ENCODE measurements at regions not wholly inside any gene's neighbourhood (a gene's known extent, or its start where the extent isn't known, plus 50 kb on each side); places are given as distances from the start of the nearest gene placed in this dataset.

- DNase-seq, result no peak
Measured at GRCh38 chr13:76646946-76647345, 239.3 kb downstream of the KCTD12 start.

- DNase-seq, result no peak
Measured at GRCh38 chr13:76645632-76646031, 240.6 kb downstream of the KCTD12 start.

GRCh38 chr13:76644906-76645305 is 241.3 kb downstream of the KCTD12 start:
- DNase-seq, result no peak

- DNase-seq, result no peak
Measured at GRCh38 chr13:76643596-76643995, 242.6 kb downstream of the KCTD12 start.

- DNase-seq, result no peak
Measured at GRCh38 chr13:76641056-76641455, 245.1 kb downstream of the KCTD12 start.

GRCh38 chr13:76638882-76639281 is 247.3 kb downstream of the KCTD12 start:
- DNase-seq, result no peak

- no peak for DNase-seq
Measured at GRCh38 chr13:76638181-76638580, 248.0 kb downstream of the KCTD12 start.

GRCh38 chr13:76637641-76638141 is 248.5 kb downstream of the KCTD12 start:
- DNase-seq, result no peak

GRCh38 chr13:76636829-76637228 is 249.4 kb downstream of the KCTD12 start:
- DNase-seq, result no peak

GRCh38 chr13:76635232-76636230 is 250.7 kb downstream of the KCTD12 start:
- no peak for DNase-seq

GRCh38 chr13:76634431-76635191 is 251.6 kb downstream of the KCTD12 start:
- no peak for DNase-seq

GRCh38 chr13:76632401-76633044 is 253.7 kb downstream of the KCTD12 start:
- no peak for DNase-seq

GRCh38 chr13:76630629-76631230 is 255.5 kb downstream of the KCTD12 start:
- no peak for DNase-seq

GRCh38 chr13:76622315-76623040 is 263.7 kb downstream of the KCTD12 start:
- no peak for DNase-seq

- no peak for DNase-seq
Measured at GRCh38 chr13:76621705-76622104, 264.5 kb downstream of the KCTD12 start.

- DNase-seq, result no peak
Measured at GRCh38 chr13:76620036-76620435, 266.2 kb downstream of the KCTD12 start.

GRCh38 chr13:76619631-76620030 is 266.6 kb downstream of the KCTD12 start:
- DNase-seq, result no peak

- no peak for DNase-seq
Measured at GRCh38 chr13:76610819-76611415, 275.3 kb downstream of the KCTD12 start.

- no peak for DNase-seq
Measured at GRCh38 chr13:76609643-76610042, 276.6 kb downstream of the KCTD12 start.

GRCh38 chr13:76607866-76608265 is 278.3 kb downstream of the KCTD12 start:
- no peak for DNase-seq

GRCh38 chr13:76600081-76600480 is 286.1 kb downstream of the KCTD12 start:
- DNase-seq, result no peak

- no peak for DNase-seq
Measured at GRCh38 chr13:76597868-76598267, 288.3 kb downstream of the KCTD12 start.
